ENCODE measurements at regions not wholly inside any gene's neighbourhood (a gene's known extent, or its start where the extent isn't known, plus 50 kb on each side); places are given as distances from the start of the nearest gene placed in this dataset.

DNA sequence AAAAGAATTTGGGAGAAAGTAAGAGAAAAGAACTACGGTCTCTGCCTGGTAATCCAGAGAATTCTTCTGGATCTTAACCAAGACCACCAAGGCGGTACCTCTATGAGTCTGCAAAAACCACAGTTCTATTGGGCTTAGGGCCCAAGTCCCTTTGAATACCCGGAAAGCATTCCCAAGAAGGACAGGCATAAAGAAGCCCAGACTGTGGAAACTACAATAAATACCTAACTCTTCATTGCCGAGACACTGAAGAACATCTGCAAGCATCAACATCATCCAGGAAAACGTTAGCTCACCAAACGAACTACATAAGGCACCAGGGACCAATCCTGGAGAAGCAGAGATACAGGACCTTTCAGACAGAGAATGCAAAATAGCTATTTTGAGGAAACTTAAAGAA is 162.3 kb upstream of the TMC3 start:
- DNase-seq: no peak
- in situ Hi-C loops (cut with HindIII; ENCODE audit: low pct_ligation_motif_present, low pct_unique_long_range_greater_than_20kb, low sequenced_read_pairs): no loop called here

DNA sequence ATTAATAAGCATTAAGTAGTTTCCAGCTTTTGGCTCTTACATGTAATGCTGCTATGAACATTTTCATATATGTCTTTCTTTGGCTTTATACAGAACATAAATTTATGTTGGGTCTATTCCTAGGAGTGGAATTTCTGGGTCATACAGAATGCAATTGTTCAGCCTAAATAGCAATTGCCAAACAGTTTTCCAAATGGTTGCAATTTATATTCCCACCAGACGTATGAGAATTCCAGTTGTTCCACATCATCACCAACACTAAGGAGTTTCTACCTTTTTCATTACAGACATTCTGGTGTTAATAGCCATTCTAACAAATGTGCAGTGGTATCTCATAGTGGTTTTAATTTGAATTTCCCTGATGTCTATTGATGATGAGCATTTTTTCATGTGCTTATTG is 160.1 kb upstream of the TMC3 start:
- DNase-seq: no peak
- in situ Hi-C loops (cut with HindIII; ENCODE audit: low pct_ligation_motif_present, low pct_unique_long_range_greater_than_20kb, low sequenced_read_pairs): no loop called here

- DNase-seq: no peak
- in situ Hi-C loops (cut with HindIII; ENCODE audit: low pct_ligation_motif_present, low pct_unique_long_range_greater_than_20kb, low sequenced_read_pairs): no loop called here
These were observed 158.0 kb upstream of the TMC3 start for GRCh38 chr15:81532001-81532400.

- in situ Hi-C loops (cut with HindIII; ENCODE audit: low pct_ligation_motif_present, low pct_unique_long_range_greater_than_20kb, low sequenced_read_pairs): no loop called here
- no peak for DNase-seq
These were observed 157.1 kb upstream of the TMC3 start for GRCh38 chr15:81531109-81531592.

GRCh38 chr15:81530271-81530691 is 156.3 kb upstream of the TMC3 start:
- DNase-seq: no peak
- in situ Hi-C loops (cut with HindIII; ENCODE audit: low pct_ligation_motif_present, low pct_unique_long_range_greater_than_20kb, low sequenced_read_pairs): no loop called here

GRCh38 chr15:81529481-81529880 is 155.5 kb upstream of the TMC3 start:
- no peak for DNase-seq
- in situ Hi-C loops (cut with HindIII; ENCODE audit: low pct_ligation_motif_present, low pct_unique_long_range_greater_than_20kb, low sequenced_read_pairs): no loop called here

- no peak for DNase-seq
- in situ Hi-C loops (cut with HindIII; ENCODE audit: low pct_ligation_motif_present, low pct_unique_long_range_greater_than_20kb, low sequenced_read_pairs): no loop called here
These were observed 152.0 kb upstream of the TMC3 start for GRCh38 chr15:81526029-81526428.

GRCh38 chr15:81524496-81524895 is 150.5 kb upstream of the TMC3 start:
- DNase-seq: no peak
- in situ Hi-C loops (cut with HindIII; ENCODE audit: low pct_ligation_motif_present, low pct_unique_long_range_greater_than_20kb, low sequenced_read_pairs): no loop called here

GRCh38 chr15:81523867-81524266 is 149.9 kb upstream of the TMC3 start:
- no peak for DNase-seq

DNA sequence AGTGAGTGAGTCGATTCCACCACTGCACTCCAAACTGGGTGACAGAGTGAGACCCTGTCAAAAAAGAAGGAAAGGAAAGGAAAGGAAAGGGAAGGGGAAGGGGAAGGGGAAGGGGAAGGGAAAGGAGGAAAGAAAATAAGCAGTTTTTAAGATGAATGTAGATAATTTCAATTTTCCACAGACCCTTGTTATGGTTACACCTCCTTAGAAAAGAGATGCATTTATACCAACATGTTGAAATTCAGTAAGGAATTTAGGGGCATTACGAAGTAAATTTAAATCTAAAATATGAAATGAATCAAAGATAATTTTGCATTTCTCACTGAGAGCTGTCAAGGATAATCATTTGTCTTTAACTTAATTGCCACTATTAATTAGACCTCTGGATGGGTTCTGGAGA is 146.5 kb upstream of the TMC3 start:
- in situ Hi-C loops (cut with HindIII; ENCODE audit: low pct_ligation_motif_present, low pct_unique_long_range_greater_than_20kb, low sequenced_read_pairs): no loop called here

More at GRCh38 chr15:81523867-81524266, 149.9 kb upstream of the TMC3 start:
- in situ Hi-C loops (cut with HindIII; ENCODE audit: low pct_ligation_motif_present, low pct_unique_long_range_greater_than_20kb, low sequenced_read_pairs): no loop called here

GRCh38 chr15:81516461-81516860 is 142.4 kb upstream of the TMC3 start:
- in situ Hi-C loops (cut with HindIII; ENCODE audit: low pct_ligation_motif_present, low pct_unique_long_range_greater_than_20kb, low sequenced_read_pairs): no loop called here
- DNase-seq: no peak

More for the DNA sequence above, 146.5 kb upstream of the TMC3 start:
- DNase-seq: no peak

DNA sequence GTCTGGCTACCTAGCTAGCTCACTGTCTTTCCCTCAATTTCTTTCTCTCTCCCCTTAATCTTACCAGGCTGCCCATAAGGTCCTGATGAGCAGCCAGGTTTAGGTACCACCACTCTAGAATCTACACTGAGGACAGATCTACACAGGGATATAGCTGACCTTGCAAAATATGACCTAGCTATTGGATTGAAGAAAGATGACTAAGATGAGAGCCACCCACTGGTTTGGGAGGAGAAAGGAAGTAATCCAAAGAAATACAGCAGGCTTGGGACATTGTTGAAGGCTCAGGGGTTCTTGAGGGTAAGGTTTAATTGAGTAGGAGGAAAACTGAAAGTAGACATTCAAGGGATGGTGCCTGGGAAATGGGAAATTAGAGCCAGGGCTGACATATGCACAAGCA is 142.0 kb upstream of the TMC3 start:
- in situ Hi-C loops (cut with HindIII; ENCODE audit: low pct_ligation_motif_present, low pct_unique_long_range_greater_than_20kb, low sequenced_read_pairs): no loop called here
- DNase-seq: no peak

GRCh38 chr15:81514725-81515124 is 140.7 kb upstream of the TMC3 start:
- no peak for DNase-seq
- in situ Hi-C loops (cut with HindIII; ENCODE audit: low pct_ligation_motif_present, low pct_unique_long_range_greater_than_20kb, low sequenced_read_pairs): no loop called here

GRCh38 chr15:81511138-81511537 is 137.1 kb upstream of the TMC3 start:
- in situ Hi-C loops (cut with HindIII; ENCODE audit: low pct_ligation_motif_present, low pct_unique_long_range_greater_than_20kb, low sequenced_read_pairs): no loop called here
- no peak for DNase-seq

DNA sequence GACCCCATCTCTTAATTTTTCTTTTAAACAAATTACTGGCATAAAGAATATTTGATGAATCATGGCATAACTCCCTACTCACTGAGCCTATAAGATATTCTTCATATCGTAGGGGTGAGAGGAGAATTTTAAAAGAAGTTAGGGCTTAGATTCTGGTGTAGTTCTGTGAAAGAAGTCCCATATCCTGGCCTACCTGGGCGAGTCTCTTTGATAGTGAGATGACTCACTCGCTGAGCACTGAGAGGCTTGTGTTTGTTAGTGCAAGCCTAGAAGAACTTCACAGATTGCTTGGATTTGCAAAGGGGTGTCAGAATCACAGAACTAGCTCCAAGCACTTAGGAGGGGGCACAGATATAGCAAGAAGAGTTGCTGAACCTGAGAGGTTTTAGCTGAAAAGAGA is 133.8 kb upstream of the TMC3 start:
- in situ Hi-C loops (cut with HindIII; ENCODE audit: low pct_ligation_motif_present, low pct_unique_long_range_greater_than_20kb, low sequenced_read_pairs): no loop called here
- no peak for DNase-seq

- in situ Hi-C loops (cut with HindIII; ENCODE audit: low pct_ligation_motif_present, low pct_unique_long_range_greater_than_20kb, low sequenced_read_pairs): no loop called here
- no peak for DNase-seq
These were observed 132.9 kb upstream of the TMC3 start for GRCh38 chr15:81506936-81507335.

DNA sequence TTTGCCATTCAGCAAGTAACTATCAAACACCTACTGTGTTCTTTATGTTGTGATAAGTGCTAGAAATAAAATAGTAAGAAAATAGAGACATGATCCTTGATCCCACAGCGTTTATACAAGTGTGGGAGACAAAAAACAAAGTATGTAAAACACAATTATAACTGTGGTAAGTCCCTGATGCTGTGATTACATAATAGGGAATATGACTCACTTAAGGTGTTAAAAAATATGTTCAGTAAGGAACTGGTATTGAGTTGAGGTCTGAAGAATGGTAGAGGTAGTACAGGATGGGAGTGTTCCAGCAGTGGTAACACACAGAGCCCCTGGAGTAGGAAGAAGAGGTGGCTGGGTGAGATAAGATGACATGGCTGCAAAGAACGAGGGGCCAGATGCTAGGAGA is 132.1 kb upstream of the TMC3 start:
- in situ Hi-C loops (cut with HindIII; ENCODE audit: low pct_ligation_motif_present, low pct_unique_long_range_greater_than_20kb, low sequenced_read_pairs): no loop called here
- DNase-seq: no peak

DNA sequence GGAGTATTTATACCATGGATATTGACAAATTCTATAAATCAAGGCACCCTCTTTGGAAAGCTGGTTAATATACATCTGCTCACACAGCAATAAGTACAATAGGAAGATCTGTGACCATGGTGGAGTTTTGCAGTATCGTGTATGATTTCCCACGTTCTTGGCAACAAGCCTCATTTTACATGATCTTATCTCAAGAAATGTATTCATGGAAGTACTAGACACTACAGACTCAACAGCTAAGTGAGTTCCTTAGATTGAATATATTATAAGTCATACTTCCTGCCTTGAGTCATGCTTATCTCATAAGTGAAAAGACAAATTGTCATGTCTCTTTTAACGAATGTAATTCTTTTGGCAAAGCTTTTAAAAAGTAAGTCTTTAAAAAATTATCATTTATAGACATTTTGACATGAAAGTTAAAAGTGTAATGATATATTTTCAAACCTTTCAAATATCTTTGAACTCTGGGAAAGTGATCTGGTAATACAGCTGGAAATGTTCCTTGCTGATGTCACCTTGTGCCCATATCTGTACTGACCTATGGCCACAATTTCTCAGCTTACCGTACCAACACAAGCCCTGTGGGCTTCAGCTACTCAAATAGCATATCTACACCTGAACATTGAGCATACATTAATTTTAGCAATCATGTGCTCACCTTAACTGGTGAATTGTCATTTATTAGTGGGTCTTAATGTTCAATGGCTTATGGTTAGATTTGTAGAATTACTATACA is 130.3 kb upstream of the TMC3 start:
- in situ Hi-C loops (cut with HindIII; ENCODE audit: low pct_ligation_motif_present, low pct_unique_long_range_greater_than_20kb, low sequenced_read_pairs): no loop called here
- DNase-seq: no peak

DNA sequence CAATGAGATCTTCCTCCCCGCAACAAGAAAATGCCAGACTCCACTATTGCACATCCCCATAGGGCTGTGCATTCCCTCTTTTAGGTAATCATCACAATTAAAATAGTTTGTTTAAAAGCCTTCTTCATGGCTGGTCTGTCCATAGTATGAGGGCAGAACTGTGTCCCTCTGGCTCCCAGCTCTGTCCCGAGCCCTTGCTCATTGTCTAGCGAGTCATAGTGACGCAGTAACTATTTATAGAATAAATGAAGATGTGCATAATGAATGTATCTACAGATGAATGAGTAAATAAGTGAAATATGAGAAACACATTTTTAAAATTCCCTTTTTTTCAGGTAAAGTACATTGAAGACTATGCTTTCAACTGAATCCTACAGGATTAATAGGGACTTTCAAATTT is 128.4 kb upstream of the TMC3 start:
- in situ Hi-C loops (cut with HindIII; ENCODE audit: low pct_ligation_motif_present, low pct_unique_long_range_greater_than_20kb, low sequenced_read_pairs): no loop called here

GRCh38 chr15:81500081-81500480 is 126.1 kb upstream of the TMC3 start:
- no peak for DNase-seq
- in situ Hi-C loops (cut with HindIII; ENCODE audit: low pct_ligation_motif_present, low pct_unique_long_range_greater_than_20kb, low sequenced_read_pairs): no loop called here

More for the DNA sequence above, 128.4 kb upstream of the TMC3 start:
- no peak for DNase-seq

DNA sequence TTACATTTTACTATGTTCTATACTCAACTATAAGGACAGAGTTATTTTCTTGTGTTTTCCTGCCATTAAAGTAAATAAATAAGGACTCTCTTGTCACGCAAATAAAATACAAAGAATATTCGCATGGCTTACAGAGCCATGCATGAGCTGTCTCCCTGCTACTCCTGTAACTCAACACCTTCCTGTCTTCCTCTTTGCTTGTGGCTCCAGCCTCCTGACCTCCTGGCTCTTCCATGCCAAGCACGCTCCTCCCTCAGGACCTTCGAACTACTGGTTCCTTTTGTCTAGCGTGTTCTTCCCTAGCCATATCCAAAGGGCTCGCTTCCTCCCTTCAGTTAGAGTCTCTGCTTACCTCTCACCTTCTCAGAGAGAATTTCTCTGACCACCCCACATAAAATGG is 124.3 kb upstream of the TMC3 start:
- DNase-seq: no peak
- in situ Hi-C loops (cut with HindIII; ENCODE audit: low pct_ligation_motif_present, low pct_unique_long_range_greater_than_20kb, low sequenced_read_pairs): no loop called here

Data from ACHN (cell line).